Neural crest cell (in vitro differentiated cells): ENCODE measurements at regions not wholly inside any gene's neighbourhood (a gene's known extent, or its start where the extent isn't known, plus 50 kb on each side); places are given as distances from the start of the nearest gene placed in this dataset.

Experiments
- DNase-seq: peaks from one replicate; pipeline ENCODE4 v3.0.0; 2021; ENCODE audit warnings: low read depth, mixed read lengths, low spot score
- H3K27ac Mint-ChIP-seq: one replicate; pipeline ENCODE4 v1.8.0; 2021; ENCODE audit warnings: mild to moderate bottlenecking, mixed read lengths; ENCODE audit not compliant: unreplicated experiment
- H3K27me3 Mint-ChIP-seq: 2 replicates; pipeline ENCODE4 v1.8.0; 2021; ENCODE audit warnings: low read depth, mild to moderate bottlenecking, mixed read lengths
- H3K36me3 Mint-ChIP-seq: 2 replicates; pipeline ENCODE4 v1.8.0; 2021; ENCODE audit warnings: low read depth, mild to moderate bottlenecking, mixed read lengths
- H3K4me1 Mint-ChIP-seq: 2 replicates; pipeline ENCODE4 v1.8.0; 2021; ENCODE audit warnings: mixed read lengths
- H3K4me3 Mint-ChIP-seq: one replicate; pipeline ENCODE4 v1.8.0; 2021; ENCODE audit warnings: mild to moderate bottlenecking, mixed read lengths
- H3K9me3 Mint-ChIP-seq: 2 replicates; pipeline ENCODE4 v1.8.0; 2021; ENCODE audit warnings: mixed read lengths
- TF ChIP-seq, protein P1 (sequence below): fragments of 200-600 bp; sonication (generic); conservative IDR thresholded peaks from 2 replicates; pipeline ENCODE4 v1.5.0; 2021; ENCODE audit warnings: antibody characterized with exemption, mild to moderate bottlenecking

- no peaks in the 10 kb centered on the region for H3K9me3 Mint-ChIP-seq
- TF ChIP-seq, protein P1, sequence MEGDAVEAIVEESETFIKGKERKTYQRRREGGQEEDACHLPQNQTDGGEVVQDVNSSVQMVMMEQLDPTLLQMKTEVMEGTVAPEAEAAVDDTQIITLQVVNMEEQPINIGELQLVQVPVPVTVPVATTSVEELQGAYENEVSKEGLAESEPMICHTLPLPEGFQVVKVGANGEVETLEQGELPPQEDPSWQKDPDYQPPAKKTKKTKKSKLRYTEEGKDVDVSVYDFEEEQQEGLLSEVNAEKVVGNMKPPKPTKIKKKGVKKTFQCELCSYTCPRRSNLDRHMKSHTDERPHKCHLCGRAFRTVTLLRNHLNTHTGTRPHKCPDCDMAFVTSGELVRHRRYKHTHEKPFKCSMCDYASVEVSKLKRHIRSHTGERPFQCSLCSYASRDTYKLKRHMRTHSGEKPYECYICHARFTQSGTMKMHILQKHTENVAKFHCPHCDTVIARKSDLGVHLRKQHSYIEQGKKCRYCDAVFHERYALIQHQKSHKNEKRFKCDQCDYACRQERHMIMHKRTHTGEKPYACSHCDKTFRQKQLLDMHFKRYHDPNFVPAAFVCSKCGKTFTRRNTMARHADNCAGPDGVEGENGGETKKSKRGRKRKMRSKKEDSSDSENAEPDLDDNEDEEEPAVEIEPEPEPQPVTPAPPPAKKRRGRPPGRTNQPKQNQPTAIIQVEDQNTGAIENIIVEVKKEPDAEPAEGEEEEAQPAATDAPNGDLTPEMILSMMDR, result no peak
- H3K27ac Mint-ChIP-seq, result no peak overlapping the region
- no peak overlapping the region for H3K4me3 Mint-ChIP-seq
- no peaks in the 10 kb centered on the region for H3K36me3 Mint-ChIP-seq
- H3K4me1 Mint-ChIP-seq, result peaks cover 4% of the 10 kb centered on the region
- no peak for DNase-seq
- H3K27me3 Mint-ChIP-seq, result no peaks in the 10 kb centered on the region
Measured at GRCh38 chr2:545711-546650, 131.2 kb downstream of the TMEM18 start.

DNA sequence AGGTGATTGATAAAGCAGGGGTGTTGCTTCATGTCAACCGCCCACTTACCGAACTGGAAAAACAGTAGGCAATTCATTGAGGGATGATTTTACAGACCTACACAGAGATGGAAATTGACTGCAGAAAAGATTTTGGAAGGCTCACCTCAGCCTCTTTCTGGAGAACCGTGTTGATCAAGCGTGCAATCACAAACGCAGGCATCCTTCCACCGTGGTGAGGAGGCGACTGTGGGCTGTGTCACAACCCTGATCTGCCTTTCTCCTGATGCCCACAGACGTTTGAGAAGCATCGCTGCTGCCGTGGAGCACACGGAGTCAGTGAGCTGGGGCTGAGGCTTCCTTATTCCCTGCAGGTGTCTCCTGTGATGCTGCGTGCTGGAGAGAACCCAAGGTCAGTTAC, 132.0 kb downstream of the TMEM18 start:
- TF ChIP-seq, protein P1, result no peak
- H3K27ac Mint-ChIP-seq, result no peak overlapping the region
- H3K36me3 Mint-ChIP-seq, result no peaks in the 10 kb centered on the region
- H3K9me3 Mint-ChIP-seq, result no peaks in the 10 kb centered on the region
- no peak for DNase-seq
- H3K27me3 Mint-ChIP-seq, result no peaks in the 10 kb centered on the region
- H3K4me1 Mint-ChIP-seq, result no peaks in the 10 kb centered on the region
- H3K4me3 Mint-ChIP-seq, result no peak overlapping the region

- no peaks in the 10 kb centered on the region for H3K27me3 Mint-ChIP-seq
- no peak overlapping the region for H3K27ac Mint-ChIP-seq
- H3K4me3 Mint-ChIP-seq, result no peak overlapping the region
- no peak for DNase-seq
- H3K36me3 Mint-ChIP-seq, result peaks cover 10% of the 10 kb centered on the region
- H3K9me3 Mint-ChIP-seq, result peaks cover 7% of the 10 kb centered on the region
- no peaks in the 10 kb centered on the region for H3K4me1 Mint-ChIP-seq
- TF ChIP-seq, protein P1, result no peak
Measured at GRCh38 chr2:538646-539045, 138.6 kb downstream of the TMEM18 start.

- no peak for DNase-seq
- Mint-ChIP-seq H3K36me3 (peaks cover 14% of the 10 kb centered on the region), H3K4me1 (no peaks in the 10 kb centered on the region), H3K9me3 (peaks cover 13% of the 10 kb centered on the region), H3K4me3 (no peak overlapping the region), H3K27ac (no peak overlapping the region), H3K27me3 (no peaks in the 10 kb centered on the region)
- TF ChIP-seq, protein P1, result peak; percentile 55
Measured at GRCh38 chr2:535222-535621, 142.0 kb downstream of the TMEM18 start.

GRCh38 chr2:529852-530251, 147.4 kb downstream of the TMEM18 start:
- H3K4me1 Mint-ChIP-seq, result peaks cover 4% of the 10 kb centered on the region
- TF ChIP-seq, protein P1, result no peak
- DNase-seq, result no peak
- peaks cover 6% of the 10 kb centered on the region for H3K36me3 Mint-ChIP-seq
- H3K4me3 Mint-ChIP-seq, result no peak overlapping the region
- H3K27me3 Mint-ChIP-seq, result no peaks in the 10 kb centered on the region
- no peak overlapping the region for H3K27ac Mint-ChIP-seq
- H3K9me3 Mint-ChIP-seq, result peaks cover 13% of the 10 kb centered on the region
